ENCODE measurements at regions not wholly inside any gene's neighbourhood (a gene's known extent, or its start where the extent isn't known, plus 50 kb on each side); places are given as distances from the start of the nearest gene placed in this dataset.

GRCh38 chr3:27589795-27590194 lies 105.6 kb upstream of the SLC4A7 start:
- no peak for DNase-seq

DNA sequence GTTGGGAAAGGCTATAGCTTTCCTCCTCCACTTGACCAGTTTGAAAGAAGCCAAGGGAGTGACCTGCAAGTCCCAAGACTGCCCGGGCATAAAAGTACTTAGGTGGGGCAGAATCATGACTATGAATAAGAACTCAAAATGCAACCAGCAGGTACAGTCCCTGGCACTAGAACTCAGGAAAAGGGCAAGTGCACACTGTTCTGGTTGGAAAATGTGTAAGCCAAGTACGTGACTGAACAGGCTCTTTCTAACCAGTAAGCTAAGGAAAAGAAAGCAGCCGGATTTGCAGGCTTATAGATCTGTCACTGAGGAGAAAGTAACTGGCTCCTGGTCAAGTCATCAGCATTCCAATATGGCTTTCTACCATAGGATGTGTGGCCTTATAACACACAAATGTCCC lies 101.2 kb upstream of the SLC4A7 start:
- no peak for DNase-seq

DNA sequence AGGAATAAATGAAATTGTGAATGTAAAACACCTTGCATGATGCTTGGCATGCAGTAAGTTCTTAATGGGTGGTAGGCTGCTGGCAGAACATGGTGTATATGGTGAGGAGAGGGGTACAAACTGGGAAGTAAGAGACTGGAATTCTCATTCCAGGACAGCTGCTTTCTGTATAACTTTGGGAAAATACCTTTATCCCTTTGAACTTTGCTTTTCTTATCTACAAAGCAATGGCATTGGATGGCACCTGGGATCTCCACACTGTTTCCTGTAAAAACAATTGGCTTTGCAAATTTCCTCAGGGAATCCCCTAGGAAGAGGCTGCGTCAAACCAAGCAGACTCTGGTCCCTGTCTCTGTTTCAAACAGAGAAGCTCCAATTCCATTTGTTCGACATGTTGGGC lies 100.7 kb upstream of the SLC4A7 start:
- no peak for DNase-seq

DNA sequence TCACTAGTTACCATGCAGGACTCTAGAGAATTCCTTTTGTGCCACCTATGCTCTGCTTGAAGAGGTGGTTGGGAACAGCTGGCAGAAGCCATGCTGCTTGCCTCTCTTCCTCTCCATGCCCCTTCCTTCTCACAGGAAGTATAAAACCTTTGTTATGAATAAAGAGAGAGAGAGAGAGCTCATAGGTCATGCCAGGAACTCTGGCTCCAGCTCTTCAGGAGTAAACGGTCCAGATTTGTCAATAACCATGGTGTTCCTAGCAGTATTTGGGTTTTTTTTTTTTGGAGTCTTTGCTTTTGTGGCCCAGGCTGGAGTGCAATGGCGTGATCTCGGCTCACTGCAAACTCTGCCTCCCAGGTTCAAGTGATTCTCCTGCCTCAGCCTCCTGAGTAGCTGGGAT lies 97.7 kb upstream of the SLC4A7 start:
- no peak for DNase-seq

GRCh38 chr3:27578032-27578431 lies 93.8 kb upstream of the SLC4A7 start:
- no peak for DNase-seq

DNA sequence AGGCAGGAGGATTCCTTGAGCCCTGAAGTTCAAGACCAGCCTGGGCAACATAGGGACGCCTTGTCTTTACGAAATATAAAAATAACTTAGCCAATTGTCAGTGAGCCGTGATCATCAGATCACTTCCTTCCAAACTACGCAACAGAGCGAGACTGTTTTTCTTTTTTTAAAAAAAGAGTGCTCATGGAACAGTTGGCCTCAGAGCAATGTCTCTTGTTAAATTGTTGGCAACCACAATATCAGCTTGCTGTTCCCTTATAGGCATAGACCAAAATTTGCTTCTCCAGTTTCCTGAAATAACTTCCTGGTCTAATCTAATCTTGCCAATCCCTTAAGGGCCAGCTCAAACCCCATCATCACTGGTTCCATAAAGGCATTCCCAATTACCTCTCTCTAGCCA lies 93.3 kb upstream of the SLC4A7 start:
- no peak for DNase-seq

GRCh38 chr3:27576171-27576570 lies 92.0 kb upstream of the SLC4A7 start:
- DNase-seq: no peak

DNA sequence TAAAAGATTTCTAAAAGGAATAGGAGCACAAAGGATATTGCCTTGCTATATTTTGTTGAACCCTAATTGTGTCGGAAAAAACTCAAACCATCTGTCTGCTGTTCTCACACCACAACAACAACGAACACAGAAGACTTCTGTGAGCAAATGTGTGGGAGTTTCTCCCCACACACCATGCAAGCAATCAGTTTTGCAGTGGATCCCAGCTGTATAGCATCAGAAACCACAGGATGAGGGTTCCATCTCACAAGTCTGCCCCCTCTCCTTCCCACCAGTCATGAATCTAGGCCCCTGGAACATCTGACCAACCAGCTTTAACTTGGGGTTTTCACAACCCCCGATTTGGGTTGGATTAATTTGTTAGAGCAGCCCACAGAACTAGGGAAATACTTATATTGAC lies 91.3 kb upstream of the SLC4A7 start:
- no peak for DNase-seq

GRCh38 chr3:27574438-27574795 lies 90.2 kb upstream of the SLC4A7 start:
- DNase-seq: no peak

GRCh38 chr3:27573780-27574437 lies 89.7 kb upstream of the SLC4A7 start:
- no peak for DNase-seq

DNA sequence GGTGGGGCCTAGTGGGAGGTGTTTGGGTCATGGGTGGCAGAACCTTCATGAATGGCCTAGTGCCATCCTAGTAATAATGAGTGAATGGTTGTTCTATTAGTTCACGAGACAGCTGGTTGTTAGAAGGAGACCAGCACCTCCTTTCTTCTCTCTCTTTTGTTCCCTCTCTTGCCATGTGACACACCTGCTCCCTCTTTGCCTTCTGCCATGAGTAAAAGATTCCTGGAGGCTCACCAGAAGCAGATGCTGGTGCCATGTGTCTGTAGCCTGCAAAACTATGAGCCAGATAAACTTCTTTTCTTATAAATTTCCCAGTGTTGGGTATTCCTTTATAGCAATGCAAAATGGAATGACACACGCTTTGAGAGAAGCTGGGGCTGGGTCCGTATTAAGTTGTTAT lies 89.0 kb upstream of the SLC4A7 start:
- DNase-seq: no peak

- DNase-seq: no peak
Measured at GRCh38 chr3:27571345-27571744, 87.2 kb upstream of the SLC4A7 start.

- DNase-seq: peak; percentile 58
Measured at GRCh38 chr3:27570421-27571106, 86.4 kb upstream of the SLC4A7 start.

GRCh38 chr3:27568393-27568792 lies 84.2 kb upstream of the SLC4A7 start:
- no peak for DNase-seq

GRCh38 chr3:27567251-27567650 lies 83.1 kb upstream of the SLC4A7 start:
- DNase-seq: no peak

- no peak for DNase-seq
Measured at GRCh38 chr3:27565201-27565852, 81.1 kb upstream of the SLC4A7 start.

GRCh38 chr3:27561576-27561975 lies 77.4 kb upstream of the SLC4A7 start:
- DNase-seq: no peak

- no peak for DNase-seq
Measured at GRCh38 chr3:27560484-27561056, 76.4 kb upstream of the SLC4A7 start.

- peak; percentile 96 for DNase-seq
Measured at GRCh38 chr3:27559835-27560234, 75.7 kb upstream of the SLC4A7 start.

GRCh38 chr3:27559381-27559780 lies 75.2 kb upstream of the SLC4A7 start:
- DNase-seq: no peak

DNA sequence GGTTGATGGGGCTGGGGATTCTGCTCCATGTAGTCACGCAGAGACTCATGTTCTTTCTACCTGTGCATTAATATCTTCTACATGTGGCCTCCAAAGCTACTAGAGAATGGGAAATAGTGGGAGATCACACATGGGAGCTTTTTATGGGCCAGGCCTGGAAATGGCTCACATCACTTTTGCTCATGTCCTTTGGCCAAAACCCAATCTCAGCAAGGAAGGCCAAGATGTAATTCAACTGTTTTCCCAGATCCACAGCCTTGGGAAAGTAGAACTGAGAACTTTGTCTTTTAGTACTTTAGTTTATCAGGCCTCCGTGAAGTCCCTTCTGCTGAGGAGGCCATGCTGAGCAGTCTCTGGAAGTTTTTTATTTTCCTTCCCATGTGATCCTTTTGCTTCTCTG lies 73.2 kb upstream of the SLC4A7 start:
- no peak for DNase-seq

GRCh38 chr3:27556887-27557286 lies 72.7 kb upstream of the SLC4A7 start:
- no peak for DNase-seq

DNA sequence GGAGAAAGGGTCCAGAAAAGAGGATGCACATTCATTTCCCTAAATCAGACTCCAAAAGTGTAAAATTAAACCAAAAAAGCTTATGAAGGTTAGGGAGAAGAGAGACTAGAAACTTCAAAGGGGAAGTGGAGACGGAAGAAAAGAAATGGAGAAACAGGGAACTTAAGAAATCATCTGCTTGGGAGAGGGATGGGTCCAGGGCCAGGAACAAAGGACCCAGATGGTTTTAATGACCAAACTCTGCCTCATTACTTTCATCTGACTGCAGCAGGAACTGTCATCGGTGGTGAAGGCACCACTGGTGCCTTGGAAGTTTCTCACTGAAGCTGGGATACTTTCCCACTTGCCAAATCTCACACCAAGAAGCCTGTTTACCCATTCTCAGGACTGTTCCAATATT lies 70.5 kb upstream of the SLC4A7 start:
- DNase-seq: no peak

DNA sequence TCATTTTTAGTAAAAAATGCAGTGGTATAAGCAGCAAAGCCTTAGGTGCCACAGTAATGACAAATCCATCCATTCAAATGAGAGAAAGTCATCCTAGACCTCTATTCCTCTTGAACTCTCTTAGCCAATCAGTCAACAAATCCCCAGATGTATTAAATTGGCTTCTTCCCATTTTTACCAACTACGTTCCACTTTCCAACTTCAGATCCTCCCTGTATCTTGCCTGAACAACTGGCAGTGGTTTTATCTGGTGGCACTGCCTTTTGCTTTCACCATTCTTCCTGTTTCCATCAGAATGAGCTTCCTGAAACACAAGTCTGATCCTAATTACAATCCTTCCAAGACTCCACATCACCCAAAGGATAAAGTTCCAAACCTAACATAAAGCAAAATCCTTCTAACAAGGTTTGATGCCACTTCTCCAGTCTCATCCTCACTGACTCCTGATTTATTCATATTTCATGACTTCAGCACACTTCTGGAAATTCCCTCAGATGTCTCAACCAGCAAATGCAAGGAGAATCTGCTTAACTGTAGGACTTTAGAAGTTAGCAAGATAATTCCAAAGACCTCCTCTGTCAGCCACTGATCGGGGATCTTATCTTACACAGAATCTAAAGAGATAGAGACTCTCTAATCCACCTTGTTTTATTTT lies 69.8 kb upstream of the SLC4A7 start:
- no peak for DNase-seq
